Ectodermal cell (in vitro differentiated cells): ENCODE measurements at regions not wholly inside any gene's neighbourhood (a gene's known extent, or its start where the extent isn't known, plus 50 kb on each side); places are given as distances from the start of the nearest gene placed in this dataset.

Experiments
- H3K27ac ChIP-seq: 2 replicates; pipeline ENCODE4 v1.7.0; 2013; ENCODE audit warnings: mild to moderate bottlenecking, low read depth, low read length; ENCODE audit not compliant: insufficient read depth, poor library complexity, severe bottlenecking
- H3K27me3 ChIP-seq: 2 replicates; pipeline ENCODE4 v1.7.0; 2013; ENCODE audit warnings: mild to moderate bottlenecking, low read length; ENCODE audit not compliant: insufficient read depth, control insufficient read depth, poor library complexity, severe bottlenecking
- H3K36me3 ChIP-seq: one replicate; pipeline ENCODE4 v1.7.0; 2013; ENCODE audit warnings: low read length; ENCODE audit not compliant: control insufficient read depth, insufficient read depth
- H3K4me1 ChIP-seq: one replicate; pipeline ENCODE4 v1.7.0; 2013; ENCODE audit warnings: low read length; ENCODE audit not compliant: control insufficient read depth, insufficient read depth
- H3K4me3 ChIP-seq: 2 replicates; pipeline ENCODE4 v1.7.0; 2013; ENCODE audit warnings: low read depth, low read length, control low read depth; ENCODE audit not compliant: insufficient read depth
- H3K9me3 ChIP-seq: 2 replicates; pipeline ENCODE4 v1.7.0; 2013; ENCODE audit warnings: mild to moderate bottlenecking, low read length, moderate library complexity; ENCODE audit not compliant: control insufficient read depth
- WGBS, 2 experiments: methylation state at CpG; one replicate each; pipeline ENCODE4 v1.1.7; 2013; ENCODE audit warnings: missing lambda C conversion rate in 2 of 2; 5-methylcytosine and 5-hydroxymethylcytosine counted together

DNA sequence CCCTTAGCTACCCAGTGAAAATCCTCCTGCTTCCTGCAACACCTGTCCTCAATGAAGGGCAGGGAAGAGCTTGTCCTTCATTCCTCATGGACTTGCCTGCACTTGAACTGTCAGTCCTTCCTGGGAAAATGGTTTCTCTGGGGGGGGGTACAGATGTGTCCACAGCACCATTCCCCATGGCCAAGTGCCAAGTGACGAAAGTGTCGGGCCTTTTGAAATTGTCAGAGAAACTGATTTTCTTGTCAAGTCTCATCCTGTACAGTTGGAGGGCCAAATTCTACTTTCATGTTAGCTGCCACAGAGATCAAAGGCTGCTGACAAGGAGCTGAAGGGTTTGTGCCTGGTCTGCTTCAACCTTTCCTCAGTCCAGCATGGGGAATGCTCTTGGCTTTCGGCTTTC, 179.5 kb upstream of the PARP11 start:
- Histone ChIP-seq H3K27me3 (no peaks in the 10 kb centered on the region), H3K9me3 (no peaks in the 10 kb centered on the region), H3K27ac (no peak overlapping the region), H3K36me3 (no peaks in the 10 kb centered on the region), H3K4me1 (no peaks in the 10 kb centered on the region), H3K4me3 (no peak overlapping the region)
- WGBS, 2 experiments: 92 to 95% methylated on average over 3 of the region's 3 CpGs

DNA sequence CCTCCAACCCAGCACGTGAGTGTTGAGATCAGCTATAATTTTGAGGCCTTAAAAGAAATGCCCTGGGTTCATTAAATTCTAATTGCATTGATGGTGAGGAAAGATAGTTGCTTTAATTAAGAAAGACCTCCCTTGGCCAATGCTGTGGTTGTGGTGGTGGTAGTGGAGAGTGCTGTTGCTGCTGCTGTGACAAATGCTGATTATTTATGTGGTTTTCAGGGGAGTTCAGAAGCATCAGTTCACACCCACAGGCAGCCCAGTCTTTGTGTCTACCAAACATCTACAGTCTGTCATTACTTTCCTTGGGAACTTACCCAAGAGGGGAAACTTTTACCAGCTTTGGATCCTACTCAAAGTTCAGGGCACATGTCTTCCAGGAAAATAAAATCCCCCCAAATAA, 178.4 kb upstream of the PARP11 start:
- Histone ChIP-seq H3K27me3 (no peaks in the 10 kb centered on the region), H3K4me3 (no peak overlapping the region), H3K27ac (no peak overlapping the region), H3K4me1 (peaks cover 8% of the 10 kb centered on the region), H3K36me3 (no peaks in the 10 kb centered on the region), H3K9me3 (no peaks in the 10 kb centered on the region)
- 75 to 100% methylated on average over 1 of the region's 1 CpG for WGBS, 2 experiments

DNA sequence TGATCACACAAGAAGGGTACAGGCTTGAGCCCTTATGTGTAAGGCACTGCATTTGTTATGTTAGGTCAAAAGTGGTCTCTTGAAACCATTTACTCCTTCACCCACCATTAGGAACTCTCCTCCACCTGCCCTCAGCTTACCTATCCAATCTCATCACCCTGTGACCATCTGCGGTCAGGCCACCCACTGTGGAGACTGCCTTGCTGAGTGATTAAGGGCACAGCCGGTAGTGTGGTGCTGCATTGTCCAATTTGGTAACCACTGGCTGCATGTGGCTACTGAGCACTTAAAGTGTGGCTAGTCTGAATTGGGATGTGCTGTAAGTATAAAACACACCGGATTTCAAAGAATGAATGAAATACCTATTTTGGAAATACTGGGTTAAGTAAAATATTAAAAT, 177.1 kb upstream of the PARP11 start:
- peaks cover 20% of the 10 kb centered on the region for H3K4me1 ChIP-seq
- no peak overlapping the region for H3K27ac ChIP-seq
- no peaks in the 10 kb centered on the region for H3K27me3 ChIP-seq
- H3K36me3 ChIP-seq: no peaks in the 10 kb centered on the region
- no peak overlapping the region for H3K4me3 ChIP-seq
- no peaks in the 10 kb centered on the region for H3K9me3 ChIP-seq
- WGBS, 2 experiments: 80 to 82% methylated on average over 3 of the region's 3 CpGs

DNA sequence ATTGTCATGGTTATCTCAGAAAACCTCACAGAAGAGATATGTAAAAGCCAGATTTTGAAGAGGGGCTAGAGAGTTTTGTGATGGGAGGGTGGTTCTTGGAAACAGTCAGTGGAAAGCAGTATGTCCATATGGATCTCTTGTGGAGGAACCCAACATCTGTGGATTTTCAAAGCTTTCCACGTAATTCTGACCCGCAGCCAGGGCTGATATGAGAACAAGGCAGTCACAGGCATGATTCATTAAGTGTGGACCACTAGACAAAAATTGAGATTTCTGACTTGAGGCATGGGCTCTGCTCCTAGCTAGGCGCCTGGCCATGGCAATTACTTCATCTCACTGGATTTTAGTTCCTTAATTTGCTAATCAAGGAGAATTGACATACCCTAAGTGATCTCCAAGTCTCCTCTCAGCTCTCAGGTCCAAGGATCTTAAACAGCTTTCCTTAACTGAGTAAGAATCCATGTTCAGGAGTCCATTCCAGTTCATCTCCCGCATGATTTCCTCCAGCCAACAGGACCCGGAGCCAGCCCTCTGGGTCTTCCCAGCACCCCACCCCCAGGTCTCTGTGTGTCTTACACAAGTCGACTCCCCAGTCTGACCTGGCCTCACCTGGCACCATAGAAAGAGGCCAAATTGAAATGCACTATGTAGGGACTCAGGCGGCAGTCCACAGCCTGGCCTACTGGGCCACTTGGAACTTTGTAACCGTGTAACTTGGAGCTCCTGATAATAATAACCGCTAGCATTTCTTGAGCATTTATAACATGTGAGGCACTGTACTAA, 176.3 kb upstream of the PARP11 start:
- Histone ChIP-seq H3K4me1 (peaks cover 26% of the 10 kb centered on the region), H3K27me3 (no peaks in the 10 kb centered on the region), H3K36me3 (no peaks in the 10 kb centered on the region), H3K27ac (no peak overlapping the region), H3K9me3 (no peaks in the 10 kb centered on the region), H3K4me3 (no peak overlapping the region)
- 88 to 91% methylated on average over 9 of the region's 9 CpGs for WGBS, 2 experiments

GRCh38 chr12:4047421-4047820, 174.2 kb upstream of the PARP11 start:
- H3K4me3 ChIP-seq: no peak overlapping the region
- no peaks in the 10 kb centered on the region for H3K9me3 ChIP-seq
- no peaks in the 10 kb centered on the region for H3K27me3 ChIP-seq
- peaks cover 26% of the 10 kb centered on the region for H3K4me1 ChIP-seq
- H3K36me3 ChIP-seq: no peaks in the 10 kb centered on the region
- WGBS, 2 experiments: 91 to 96% methylated on average over 7 of the region's 7 CpGs
- H3K27ac ChIP-seq: no peak overlapping the region

- Histone ChIP-seq H3K36me3 (no peaks in the 10 kb centered on the region), H3K4me3 (no peak overlapping the region), H3K27me3 (no peaks in the 10 kb centered on the region), H3K4me1 (peaks cover 26% of the 10 kb centered on the region), H3K27ac (no peak overlapping the region), H3K9me3 (no peaks in the 10 kb centered on the region)
- WGBS, 2 experiments: 66 to 70% methylated on average over 6 of the region's 6 CpGs
Observed at GRCh38 chr12:4046495-4046840, 173.3 kb upstream of the PARP11 start.

DNA sequence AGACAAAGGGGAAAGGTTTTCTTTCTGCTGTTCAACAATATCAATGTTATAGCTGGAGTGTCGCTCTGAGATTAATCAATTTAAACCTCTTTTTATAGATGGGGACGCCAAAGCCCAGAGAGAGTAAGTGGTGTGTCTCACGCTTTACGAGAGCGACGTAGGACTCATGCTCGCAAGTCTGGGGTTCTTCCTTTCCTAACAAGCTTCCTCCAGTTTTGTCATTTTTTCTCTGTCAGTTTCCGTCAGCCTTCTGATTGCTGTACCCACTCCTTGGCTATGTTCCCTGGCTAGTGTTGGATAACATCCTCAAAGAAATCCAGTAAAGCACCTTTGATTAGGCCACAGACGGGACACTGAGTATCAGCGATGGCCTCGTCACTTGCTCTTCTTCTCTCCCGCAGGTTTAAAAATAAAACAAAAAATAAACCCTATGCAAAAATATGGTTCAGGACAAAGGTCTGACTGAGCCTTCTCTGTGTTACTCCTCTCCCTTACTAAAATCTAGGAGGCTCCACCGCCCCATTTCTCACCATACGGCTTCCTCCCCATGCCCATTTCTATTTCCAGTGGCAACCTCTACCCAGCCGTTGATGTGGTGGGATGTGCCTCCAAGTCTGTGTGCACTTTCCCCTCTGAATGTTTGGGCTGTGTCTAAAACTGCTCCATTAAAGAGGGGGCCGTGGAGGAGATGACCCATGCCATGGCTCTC, 172.7 kb upstream of the PARP11 start:
- WGBS, 2 experiments: 93 to 95% methylated on average over 16 of the region's 16 CpGs
- Histone ChIP-seq H3K27me3 (no peaks in the 10 kb centered on the region), H3K4me3 (no peak overlapping the region), H3K27ac (no peak overlapping the region), H3K36me3 (no peaks in the 10 kb centered on the region), H3K9me3 (no peaks in the 10 kb centered on the region), H3K4me1 (peaks cover 26% of the 10 kb centered on the region)

DNA sequence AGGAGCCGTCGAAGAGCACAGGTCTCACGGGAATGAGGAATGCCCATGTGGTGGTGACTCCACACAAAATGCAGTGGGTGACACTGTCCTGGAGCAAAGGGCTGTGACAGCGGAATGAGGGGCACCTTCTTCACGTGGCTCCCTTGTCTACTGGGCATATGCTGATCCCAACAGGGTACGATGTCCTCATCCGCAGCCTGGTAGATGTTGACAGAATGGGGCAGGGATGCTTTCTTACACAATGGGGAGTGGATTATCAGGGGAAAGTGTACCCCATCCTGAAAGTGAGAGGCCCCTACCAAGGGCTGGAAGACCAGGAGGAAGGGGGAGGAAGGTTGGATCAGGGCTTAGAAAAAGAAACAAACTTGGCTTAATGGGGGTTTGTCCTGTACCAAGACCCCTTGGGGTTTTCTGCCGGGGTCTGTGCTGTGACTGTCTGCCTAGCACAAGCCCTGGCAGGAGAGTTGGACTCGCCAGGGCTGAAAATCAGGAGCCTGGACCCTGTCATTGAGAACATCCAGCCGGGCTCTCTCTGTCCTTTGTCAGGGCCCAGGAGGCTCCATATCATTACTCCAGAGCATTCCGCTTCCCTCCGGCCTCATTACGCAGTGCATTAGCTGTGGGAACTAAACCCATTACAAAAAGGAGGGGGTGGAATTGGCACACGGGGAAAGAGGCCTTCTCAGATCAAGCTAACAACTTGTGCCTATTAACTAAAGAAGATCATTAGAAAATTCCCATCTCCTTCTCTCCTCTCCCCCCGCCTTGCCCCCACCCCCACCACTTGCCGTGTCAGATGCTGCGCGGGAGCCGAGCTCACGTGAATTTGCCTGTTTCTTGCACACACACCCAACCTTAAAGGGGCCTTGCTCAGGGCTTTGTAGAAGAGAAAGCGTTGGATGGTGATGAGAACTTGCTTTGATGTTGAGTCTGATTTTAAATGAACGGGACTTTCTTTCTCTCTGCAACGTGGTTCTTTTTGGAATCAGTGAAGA, 171.8 kb upstream of the PARP11 start:
- no peaks in the 10 kb centered on the region for H3K9me3 ChIP-seq
- H3K27me3 ChIP-seq: no peaks in the 10 kb centered on the region
- no peak overlapping the region for H3K27ac ChIP-seq
- WGBS, 2 experiments: 89 to 91% methylated on average over 18 to 23 of the region's 23 CpGs
- no peaks in the 10 kb centered on the region for H3K36me3 ChIP-seq
- peaks cover 26% of the 10 kb centered on the region for H3K4me1 ChIP-seq
- no peak overlapping the region for H3K4me3 ChIP-seq

DNA sequence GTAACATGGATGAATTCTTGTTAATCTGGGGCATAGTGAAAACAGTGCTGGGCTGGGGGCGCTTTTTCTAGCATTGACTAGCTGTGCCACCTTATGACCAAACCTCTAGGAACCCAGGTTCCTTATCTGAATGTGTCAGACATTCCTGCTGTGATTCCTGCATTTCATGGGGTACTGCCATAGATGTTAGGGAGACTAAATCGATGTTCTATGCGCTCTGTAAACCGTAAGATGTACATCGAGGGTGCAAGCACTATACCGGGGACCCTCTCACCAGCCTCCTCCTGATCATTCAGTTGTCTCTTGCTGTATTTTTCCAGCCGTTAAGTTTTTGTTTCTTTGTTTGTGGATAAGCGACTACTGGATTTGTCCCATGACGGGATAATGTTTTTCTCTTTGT, 170.9 kb upstream of the PARP11 start:
- Histone ChIP-seq H3K27me3 (no peaks in the 10 kb centered on the region), H3K27ac (no peak overlapping the region), H3K4me1 (peaks cover 26% of the 10 kb centered on the region), H3K9me3 (no peaks in the 10 kb centered on the region), H3K36me3 (no peaks in the 10 kb centered on the region), H3K4me3 (no peak overlapping the region)
- 97% methylated on average over 8 to 9 of the region's 9 CpGs for WGBS, 2 experiments
